ENCODE measurements at regions not wholly inside any gene's neighbourhood (a gene's known extent, or its start where the extent isn't known, plus 50 kb on each side); places are given as distances from the start of the nearest gene placed in this dataset.
"Not testable (repeated sequence)": the region's sequence is repeated elsewhere in the genome, so short reads cannot be mapped to it uniquely, and the experiment has no call there.

DNA sequence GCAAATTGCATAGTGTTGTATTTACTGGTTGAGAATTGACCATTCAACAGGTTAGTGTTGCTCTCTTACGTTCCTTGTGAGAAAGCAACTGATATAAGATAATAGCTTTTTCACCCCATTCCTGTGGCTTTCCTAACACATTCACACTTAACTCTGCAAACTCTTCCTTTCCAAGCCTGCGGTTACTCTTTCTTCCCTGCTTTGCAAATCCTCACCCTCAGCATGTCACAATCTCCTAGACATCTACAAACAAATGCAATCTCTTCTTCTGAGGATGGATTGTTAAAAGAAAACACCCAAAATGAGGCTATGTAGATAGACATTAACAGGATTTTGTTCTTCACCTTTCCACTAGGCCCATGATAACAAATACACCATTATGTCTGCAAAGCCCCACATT is 771.7 kb upstream of the PCDH7 start:
- DNase-seq (ENCODE audit: low read depth), result peak; percentile 1

DNA sequence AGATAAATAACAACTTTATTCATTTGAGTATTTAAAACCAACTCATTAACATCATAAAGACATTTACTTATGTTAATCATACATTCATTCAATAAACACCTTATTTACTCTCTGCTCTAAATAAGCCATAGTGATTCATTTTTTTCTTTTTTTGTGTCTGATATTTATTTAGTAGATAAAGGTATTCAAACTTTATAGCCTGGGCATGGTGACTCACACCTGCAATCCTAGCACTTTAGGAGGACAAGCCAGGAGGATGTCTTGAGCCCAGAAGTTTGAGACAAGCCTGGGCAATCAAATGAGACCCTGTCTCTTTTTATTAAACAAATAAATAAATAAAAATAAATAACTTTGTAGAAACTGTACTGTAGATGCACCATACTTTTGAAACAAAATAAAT is 771.3 kb upstream of the PCDH7 start:
- no peak for DNase-seq (ENCODE audit: low read depth)

DNA sequence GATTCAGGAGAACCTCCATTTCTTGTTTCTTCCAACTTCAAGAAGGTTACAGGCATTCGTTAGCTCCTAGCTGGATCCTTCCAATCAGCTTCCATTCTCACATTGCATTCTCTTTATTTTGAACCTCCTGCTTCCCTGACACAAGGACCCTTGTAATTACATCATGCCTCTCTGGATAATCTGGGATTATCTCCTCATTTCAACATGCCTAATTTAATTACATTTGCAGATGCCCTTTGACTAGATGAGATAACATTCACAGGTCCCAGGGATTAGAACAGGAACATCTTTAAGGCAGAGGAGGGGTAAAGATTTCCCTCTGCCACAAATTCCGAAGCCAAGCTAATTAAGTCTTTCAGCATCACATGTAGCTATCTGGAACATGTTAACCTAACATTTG is 753.8 kb upstream of the PCDH7 start:
- no peak for DNase-seq (ENCODE audit: low read depth)

DNA sequence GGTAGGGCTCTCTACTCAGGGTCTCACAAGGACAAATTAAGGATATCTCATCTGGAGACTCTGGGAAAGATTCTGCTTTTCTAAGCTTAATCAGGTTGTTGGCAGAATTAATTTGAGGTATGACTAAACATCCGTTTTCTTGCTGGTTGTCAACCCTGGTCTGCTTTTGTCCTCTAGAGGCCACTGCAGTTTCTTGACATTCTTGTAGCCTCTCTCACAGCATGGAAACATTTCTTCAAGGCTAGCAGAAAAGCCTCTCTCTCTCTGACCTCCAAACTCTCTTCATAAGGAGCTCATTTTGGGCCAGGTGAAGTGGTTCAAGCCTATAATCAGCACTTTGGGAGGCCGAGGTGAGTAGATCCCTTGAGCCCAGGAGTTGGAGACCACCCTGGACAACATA is 749.5 kb upstream of the PCDH7 start:
- peak; percentile 43 for DNase-seq (ENCODE audit: low read depth)

DNA sequence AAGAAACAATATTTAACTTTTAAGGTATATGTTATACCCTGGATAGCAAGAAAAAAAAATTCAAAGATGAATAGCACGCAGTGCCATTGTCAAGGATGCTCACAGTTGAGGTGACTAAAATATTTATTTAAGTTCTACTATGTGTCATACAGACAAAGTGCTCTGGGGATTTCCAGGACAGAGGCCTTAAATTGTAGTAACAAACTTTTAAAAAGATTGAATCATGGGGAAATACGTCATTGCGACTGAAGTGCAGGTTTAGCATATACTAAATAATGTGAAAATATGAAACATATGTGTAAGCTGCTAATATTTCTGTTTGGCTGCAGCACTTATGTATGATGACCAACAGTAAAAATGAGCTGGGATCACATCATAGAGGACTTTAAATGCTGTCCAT is 748.0 kb upstream of the PCDH7 start:
- no peak for DNase-seq (ENCODE audit: low read depth)

DNA sequence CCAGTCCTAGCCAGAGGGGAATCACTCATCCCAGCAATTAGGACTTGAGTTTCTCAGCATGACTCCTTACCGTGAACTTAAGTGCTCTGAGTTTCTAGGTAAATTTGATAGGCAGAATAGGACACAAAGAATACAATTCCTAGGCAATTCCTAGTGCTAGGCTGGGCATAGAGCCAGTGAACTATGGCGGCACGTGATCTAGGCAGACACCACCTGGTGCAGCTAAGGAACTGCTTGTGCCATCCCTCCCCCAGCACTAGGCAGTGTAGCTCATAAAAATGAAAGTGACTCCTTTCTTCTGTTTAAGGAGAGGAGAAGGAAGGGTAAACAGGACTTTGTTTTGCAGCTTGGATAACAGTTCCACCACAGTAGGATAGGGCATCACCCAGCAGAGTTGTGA is 736.3 kb upstream of the PCDH7 start:
- no peak for DNase-seq (ENCODE audit: low read depth)

DNA sequence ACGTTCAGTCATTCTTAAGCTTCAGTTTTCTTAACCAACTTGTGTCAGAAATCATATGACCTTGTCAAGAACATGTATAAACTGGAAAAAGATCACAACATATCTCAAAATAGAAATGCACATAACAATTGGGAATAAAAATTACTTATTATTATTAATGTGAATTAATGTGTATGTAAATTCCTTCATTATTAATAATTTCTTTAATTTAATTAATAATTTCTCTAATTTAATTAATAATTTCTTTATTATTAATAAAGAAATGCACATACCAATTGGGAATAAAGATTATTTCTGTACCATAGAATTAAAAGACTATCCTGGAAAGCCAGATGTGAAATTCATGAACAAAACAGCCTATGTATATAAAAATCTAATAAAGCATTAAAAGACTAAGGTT is 718.5 kb upstream of the PCDH7 start:
- no peak for DNase-seq (ENCODE audit: low read depth)

DNA sequence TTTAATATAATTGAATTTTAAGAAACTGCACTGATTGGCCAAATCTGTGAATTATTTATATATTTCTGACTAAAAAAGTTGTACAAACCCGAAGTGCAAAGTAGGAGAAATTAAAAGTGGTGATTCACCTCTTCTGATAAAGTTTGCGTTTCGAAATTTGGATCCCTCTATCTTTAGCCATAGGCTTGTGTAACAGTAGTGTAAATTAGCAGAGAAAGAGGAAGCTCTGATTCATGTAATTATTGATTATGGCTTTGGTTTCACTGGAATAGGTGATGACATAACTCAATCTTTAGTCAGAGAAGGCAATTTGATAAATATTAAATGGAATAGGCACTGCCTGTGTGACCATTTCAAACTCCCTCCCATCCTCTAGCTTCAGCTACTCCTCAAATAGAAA is 717.8 kb upstream of the PCDH7 start:
- DNase-seq (ENCODE audit: low read depth), result peak; percentile 4

DNA sequence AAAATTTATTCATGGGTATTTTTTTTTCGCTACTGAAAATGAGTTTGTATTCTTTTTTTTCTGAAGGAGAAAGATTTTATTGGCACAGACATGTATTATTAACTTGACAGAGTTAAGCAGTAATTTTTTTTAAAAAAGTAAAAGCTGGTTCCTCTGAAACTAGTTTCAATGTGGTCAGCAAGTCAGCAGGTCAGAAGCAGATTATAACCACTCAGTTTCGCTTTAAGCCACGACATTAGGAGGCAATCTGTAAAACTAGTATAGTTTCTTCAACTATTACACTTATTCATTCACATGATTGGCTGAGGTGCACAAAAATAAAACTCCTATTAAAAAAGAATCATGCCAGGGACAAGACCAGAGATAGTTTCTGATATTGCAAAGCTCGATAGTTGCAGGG is 714.2 kb upstream of the PCDH7 start:
- no peak for DNase-seq (ENCODE audit: low read depth)

DNA sequence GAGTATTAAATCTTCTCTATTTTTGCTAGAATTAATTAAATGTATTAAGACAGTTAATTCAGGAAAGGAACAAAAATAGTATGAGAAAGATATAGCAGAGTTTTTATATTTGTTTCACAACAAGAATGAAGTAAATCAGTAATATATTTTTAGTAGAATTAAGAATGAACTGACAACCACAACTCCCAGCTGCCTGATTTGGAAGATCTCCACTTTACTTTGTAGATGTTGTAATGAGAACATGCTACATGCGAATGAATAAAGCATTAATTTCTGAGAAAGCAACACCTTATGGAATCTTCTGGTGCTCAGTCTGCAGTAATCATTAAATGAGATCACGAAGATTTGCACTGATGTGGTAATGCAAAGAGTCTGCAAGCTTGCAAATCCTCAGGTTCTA is 695.6 kb upstream of the PCDH7 start:
- DNase-seq (ENCODE audit: low read depth), result no peak

DNA sequence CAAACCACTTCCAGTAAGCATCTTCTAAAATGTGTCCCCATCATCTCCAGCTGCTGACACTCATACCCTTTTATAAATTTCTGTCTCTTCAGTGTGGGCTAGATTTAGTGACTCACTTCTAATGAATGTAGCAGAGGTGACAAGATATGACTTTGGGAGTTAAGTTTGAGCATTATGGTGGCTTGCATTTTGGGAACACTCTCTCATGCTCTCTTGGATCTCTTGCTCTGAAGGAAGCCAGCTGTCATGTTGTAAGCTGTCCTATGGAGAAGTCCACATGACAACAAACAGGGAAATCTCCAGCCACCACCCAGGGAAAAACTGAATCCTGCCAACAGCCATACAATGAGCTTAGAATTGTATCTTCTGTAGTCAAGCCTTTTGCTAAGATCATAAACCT is 691.3 kb upstream of the PCDH7 start:
- no peak for DNase-seq (ENCODE audit: low read depth)

DNA sequence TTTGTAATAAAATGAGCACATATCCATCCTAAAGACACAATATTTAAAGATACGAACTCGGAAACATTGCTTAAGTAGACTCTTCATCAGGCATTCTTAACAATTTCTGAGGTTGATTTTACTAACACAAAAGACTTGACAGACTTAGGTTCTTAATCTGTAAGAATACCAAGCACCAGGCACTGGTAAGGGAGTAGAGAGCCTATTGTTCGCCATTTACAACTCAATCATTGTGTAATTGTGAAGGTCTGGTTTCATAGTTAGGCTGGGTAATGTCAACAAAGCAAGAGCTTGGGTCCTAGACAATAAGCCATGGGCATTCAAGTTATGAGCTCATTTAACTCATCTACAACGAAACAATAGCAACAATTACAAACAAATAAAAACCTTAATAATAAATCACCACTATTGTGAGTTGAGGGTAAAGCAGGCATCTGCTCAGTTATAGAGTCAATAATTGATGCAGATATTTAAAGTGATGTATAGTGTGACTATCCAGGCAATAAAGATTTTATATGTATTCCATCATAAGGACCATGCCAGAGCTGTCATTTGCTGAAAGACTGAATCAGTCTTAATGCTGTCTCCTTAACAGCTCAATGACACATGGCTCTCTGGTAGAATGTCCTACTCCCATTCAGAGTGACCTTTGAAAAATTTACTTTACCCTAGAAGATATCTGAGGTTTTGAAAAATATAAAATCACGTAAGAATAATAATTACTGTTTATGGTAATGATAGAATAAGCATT is 664.0 kb upstream of the PCDH7 start:
- no peak for DNase-seq (ENCODE audit: low read depth)

DNA sequence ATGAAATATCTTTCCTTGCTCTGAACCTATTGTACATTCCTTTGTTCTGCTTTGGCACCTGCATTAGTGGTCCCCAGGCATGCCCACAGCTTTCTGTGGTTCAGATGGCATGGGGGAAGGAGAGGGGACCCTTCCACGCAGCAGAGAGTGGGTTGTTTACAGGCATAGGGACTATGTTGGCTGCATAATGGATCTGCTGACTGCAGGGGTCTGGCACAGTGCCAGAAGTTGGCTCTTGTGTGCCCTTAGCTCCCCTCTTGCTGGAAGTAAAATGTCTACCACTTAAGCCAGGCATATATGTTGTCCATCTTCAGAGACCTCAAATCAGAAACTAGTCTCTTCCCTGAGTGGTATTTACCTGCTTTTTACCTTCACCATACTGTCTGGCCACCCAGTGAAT is 651.9 kb upstream of the PCDH7 start:
- DNase-seq (ENCODE audit: low read depth), result no peak

DNA sequence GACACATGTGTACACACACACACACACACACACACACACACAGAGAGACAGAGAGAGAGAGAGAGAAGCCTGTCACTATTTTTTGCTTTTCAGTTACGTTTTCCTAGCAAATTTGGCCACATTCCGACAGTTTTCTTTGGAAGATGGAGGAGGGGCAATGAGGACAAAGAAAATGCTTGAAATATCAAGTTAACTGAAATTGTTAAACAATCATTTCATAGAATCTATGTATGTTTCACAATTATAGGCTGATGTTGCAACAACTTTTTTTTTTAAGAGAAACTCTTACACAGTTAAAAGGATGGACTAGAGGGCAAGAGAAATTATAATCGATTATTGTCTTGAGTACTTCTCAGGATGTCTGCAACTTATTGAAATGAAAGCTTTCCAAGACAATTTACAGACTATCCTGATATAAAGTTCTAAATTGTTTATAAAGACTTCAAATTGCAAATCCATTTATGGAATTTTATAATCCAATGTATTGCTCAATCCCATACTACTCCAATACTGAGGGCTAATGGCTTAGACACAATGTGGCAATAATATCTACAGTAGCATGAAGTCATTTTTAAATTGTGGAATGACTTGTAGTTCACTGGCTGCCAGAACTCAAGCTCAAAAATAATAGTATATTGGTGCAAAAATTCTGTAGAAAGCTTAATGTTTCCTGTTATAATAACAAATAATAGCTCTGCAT is 647.0 kb upstream of the PCDH7 start:
- DNase-seq (ENCODE audit: low read depth), result peak; percentile 17

DNA sequence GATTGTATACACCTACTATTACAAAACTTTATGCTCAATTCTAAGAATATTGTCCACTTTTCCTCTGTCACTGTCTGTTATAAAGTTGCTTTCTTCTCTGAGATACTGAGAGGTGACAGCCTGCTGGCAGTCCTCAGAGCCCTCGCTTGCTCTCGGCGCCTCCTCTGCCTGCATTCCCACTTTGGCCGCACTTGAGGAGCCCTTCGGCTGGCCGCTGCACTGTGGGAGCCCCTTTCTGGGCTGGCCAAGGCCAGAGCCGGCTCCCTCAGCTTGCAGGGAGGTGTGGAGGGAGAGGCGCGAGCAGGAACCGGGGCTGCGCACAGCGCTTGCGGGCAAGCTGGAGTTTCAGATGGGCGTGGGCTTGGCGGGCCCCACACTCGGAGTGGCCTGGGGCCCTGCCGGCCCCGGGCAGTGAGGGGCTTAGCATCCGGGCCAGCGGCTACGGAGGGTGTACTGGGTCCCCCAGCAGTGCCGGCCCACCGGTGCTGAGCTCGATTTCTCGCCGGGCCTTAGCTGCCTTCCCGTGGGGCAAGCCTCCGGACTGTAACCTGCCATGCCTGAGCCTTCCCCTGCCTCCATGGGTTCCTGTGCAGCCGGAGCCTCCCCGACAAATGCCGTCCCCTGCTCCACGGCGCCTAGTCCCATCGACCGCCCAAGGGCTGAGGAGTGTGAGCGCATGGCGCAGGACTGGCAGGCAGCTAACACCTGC is 627.6 kb upstream of the PCDH7 start:
- not testable (repeated sequence) for DNase-seq (ENCODE audit: low read depth)

DNA sequence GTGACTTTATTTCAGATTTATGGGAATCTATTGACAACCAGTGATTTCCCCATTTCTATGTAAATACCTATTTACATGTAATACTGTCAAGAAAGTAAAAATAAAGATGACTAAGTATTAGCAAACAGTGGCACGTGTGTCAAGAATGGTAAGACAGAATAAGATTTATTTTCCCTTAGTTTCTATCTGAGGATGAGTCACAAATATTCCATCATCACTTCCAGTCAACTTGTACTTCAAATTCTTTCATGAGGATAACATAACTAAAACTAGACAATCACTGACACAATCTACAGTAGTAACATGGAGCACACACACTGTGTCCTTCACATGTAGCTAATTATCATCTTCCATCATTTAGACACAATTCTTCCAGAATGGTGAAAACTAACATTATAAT is 625.3 kb upstream of the PCDH7 start:
- DNase-seq (ENCODE audit: low read depth), result peak; percentile 74

DNA sequence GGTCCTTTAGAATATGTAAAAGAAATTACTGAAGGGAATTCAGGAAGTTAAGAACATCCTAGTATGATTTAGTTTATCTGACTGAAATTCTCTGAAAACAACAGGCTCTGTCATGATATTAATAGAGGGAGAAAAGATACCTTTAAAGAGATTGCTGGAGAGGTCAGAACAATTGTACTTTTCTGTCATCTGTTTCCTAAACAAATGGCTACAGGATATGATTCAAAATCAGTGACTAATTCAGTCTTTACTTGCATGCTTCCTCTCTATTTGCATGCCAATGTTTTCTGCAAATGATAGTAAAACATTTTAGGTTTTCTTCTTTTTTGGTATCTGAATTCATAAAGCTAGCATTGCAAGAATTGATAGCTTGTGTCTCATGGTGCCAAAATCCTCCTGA is 616.7 kb upstream of the PCDH7 start:
- DNase-seq (ENCODE audit: low read depth), result peak; percentile 19

DNA sequence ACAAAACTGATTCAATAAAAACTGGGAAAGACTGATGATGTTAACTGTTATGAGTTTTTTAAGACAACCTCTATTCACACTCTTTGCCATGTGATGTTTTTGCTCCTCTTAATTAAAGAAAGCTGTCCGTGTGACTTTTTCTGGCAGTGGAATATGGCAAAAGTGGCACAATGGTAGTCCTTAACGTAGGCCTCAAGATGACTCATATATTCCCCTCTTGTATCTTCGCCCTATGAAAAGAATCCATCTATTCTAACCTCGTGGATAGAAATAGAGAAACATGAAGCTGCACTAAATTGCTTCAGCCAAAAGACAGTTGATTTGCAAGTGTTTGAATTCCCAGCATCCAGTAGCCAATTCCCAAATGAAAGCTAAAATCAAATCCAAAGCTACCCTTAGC is 603.8 kb upstream of the PCDH7 start:
- no peak for DNase-seq (ENCODE audit: low read depth)

DNA sequence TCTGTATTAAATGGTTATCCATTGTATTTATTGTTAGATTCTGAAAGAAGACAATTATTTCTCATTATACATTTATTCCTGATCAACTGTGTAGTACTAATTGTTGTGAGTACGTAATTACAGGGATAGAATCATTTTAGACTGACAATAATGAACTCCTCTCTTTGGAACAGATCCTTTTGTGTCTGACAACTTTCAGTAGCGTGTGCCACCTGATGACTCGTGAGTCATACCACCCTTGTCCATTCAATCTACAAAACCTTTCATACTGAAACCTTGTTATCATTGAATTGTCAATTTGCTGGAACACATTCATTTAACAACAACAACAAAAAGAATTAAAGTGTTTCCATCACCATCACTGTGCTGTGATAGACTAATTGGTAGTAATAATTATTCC is 602.7 kb upstream of the PCDH7 start:
- DNase-seq (ENCODE audit: low read depth), result no peak

DNA sequence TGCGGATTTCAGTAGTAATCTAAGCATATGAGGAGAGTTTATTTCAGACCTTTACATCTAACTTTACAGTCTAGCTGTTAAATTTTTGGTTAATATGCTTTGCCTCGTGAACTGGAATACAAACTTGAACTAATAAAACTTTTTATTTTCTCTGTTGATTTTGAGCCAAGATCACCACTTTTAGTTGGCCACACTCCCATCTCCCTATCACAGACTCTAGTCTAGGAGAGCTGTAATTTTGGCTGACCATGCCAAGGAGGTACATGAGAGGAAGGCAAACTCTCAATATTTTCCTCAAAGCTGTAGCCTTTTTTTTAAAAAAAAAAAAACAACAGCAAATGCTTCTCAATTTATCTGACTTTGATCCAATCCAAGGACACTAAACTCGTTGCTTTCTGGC is 597.5 kb upstream of the PCDH7 start:
- no peak for DNase-seq (ENCODE audit: low read depth)

DNA sequence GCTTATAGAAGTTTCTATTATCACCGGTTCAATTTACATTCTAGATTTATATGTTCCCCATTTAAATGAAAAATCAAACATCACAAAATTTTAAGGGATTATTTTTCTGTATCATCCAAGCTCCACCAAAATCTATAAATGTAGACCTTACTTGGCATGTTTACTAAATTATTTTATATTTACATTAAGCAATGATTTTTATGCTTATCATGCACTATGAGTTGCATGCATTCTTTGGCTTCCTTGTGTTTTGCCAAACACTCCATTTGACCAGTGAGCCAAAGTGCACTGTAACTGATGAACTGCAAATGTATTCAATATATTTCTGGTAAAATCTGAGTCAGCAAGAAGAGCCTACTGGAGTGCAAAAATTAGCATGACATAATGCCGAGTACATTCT is 595.5 kb upstream of the PCDH7 start:
- not testable (repeated sequence) for DNase-seq (ENCODE audit: low read depth)

DNA sequence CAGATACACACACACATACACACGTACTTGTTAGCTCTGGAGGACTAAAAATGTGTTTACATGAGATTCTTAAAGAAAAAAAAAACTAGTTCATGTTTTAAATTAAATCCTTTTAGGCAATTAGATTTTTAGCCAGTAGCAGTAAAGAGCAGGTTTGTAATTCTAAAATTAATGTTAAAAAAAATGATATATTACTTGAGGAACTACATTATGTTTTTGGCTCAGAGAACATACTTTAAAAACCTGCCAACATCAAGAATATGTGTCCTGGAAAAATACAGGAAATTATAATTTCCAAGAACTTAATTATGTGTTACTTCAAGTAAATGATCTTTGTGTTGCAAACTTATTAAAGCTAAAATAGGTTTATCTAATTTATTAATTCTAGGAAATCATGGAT is 594.3 kb upstream of the PCDH7 start:
- no peak for DNase-seq (ENCODE audit: low read depth)

DNA sequence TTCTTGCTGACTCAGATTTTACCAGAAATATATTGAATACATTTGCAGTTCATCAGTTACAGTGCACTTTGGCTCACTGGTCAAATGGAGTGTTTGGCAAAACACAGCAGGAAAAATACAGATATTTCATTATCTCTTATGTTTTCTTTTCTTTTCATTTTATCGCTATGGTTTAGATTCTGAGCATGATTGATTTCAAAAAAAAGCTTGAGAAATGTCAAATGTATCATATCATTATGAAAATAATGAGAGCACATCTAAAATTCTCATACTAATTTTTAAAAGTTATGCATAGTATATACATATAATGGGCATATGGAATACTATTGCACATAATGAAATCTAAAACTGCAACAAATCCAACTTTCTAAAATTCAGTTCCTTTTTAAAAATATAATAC is 593.8 kb upstream of the PCDH7 start:
- DNase-seq (ENCODE audit: low read depth), result no peak

Measured in amniotic epithelial cell (primary cell).